ENCODE measurements at regions not wholly inside any gene's neighbourhood (a gene's known extent, or its start where the extent isn't known, plus 50 kb on each side); places are given as distances from the start of the nearest gene placed in this dataset.

DNA sequence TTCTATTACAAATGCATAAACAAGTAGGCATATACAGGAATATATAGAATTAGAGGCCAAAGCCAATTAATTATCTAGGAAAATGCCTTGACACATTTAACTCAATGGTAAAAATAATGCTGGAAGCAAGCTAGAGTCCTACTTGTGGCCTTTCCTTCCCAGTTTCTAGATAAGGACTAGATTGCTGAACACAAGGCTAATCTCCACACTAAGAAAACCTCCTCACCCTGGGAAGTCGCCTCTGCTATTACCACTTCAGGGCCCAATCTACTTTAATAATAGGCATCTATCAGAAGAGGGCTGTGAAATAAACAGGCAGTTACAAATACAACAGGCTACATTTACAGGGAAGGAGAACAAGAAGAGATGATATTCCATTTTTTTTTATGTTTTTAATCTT lies 80.5 kb upstream of the PRICKLE2 start:
- no peak for DNase-seq

DNA sequence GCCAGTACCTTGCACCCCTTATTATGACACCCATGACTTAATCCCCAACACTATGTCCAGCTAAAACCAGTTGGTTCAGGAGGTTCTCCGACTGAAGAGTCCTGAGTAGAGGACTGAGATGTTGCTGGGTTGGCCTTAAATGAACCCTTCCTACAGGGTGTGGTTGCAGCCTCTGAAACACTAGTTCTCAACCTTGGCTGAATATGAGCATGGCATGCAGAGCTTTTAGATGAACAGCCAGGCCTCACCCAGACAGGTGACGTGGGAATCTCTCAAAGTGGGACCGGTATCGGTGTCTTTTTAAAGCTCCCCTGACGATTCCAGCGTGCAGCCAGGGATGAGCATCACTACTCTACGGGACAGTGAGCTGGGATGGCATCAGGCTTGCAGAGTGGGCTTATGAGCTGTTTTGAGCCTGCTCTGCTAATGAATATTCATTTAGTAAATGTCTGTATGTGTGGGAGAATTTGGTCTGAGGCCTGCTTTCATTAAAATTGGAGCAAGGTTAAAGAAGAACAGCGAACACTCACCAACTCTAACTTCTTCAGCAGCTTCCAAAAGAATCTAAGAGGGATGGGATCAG lies 79.7 kb upstream of the PRICKLE2 start:
- no peak for DNase-seq

DNA sequence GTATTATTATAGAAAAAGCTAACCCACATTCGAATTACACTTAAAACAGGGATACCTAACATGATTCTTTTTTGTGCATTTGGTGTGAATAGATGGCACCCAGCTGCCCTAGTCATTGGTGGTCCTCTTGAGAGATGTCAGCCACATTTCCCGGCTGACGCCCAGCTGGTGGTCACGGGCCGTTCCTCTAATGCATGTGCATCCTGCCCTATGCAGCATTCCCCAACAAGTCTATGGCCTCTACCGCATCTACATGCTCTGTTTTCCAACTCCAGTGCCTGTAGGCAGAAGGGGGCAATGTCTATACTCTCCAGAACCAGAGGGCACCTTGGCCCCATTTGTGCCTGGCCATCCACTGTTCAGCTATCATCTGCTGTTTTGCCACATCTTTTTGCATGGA lies 78.6 kb upstream of the PRICKLE2 start:
- no peak for DNase-seq

DNA sequence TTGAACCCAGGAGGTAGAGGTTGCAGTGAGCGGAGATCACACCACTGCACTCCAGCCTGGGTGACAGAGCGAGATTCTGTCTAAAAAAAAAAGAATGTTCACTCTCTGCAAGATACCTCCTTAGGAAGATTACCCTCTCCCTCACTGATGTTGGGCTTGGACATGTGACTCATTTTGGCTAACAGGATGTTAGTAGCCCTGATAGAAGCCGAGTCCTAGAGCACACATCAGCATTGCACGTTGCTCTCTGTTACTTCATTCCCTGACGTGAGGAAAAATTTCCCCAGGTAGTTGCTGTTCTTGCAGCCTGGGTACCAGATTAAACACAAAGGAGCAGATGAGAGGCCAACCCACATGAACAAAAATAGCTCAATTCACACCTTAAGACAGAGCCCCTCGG lies 78.1 kb upstream of the PRICKLE2 start:
- no peak for DNase-seq

DNA sequence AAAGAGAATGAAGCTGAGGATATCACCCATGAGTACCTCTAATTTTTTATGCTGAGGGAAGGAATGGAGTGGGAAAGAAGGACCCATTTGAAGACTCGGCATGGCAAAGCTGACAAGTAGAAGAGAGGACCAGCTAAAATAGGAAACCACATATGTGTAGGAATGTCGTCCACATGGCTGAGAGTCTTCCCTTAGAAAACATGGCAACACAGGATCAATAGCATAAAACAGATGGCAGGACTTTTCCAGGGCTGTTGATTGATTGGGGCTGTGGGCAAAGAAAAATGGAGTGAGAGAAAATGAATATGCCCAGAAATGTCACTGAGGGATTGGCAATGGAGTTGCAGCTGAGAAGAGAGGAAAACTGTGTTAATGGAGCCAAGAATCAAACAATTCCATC lies 76.2 kb upstream of the PRICKLE2 start:
- DNase-seq = no peak

DNA sequence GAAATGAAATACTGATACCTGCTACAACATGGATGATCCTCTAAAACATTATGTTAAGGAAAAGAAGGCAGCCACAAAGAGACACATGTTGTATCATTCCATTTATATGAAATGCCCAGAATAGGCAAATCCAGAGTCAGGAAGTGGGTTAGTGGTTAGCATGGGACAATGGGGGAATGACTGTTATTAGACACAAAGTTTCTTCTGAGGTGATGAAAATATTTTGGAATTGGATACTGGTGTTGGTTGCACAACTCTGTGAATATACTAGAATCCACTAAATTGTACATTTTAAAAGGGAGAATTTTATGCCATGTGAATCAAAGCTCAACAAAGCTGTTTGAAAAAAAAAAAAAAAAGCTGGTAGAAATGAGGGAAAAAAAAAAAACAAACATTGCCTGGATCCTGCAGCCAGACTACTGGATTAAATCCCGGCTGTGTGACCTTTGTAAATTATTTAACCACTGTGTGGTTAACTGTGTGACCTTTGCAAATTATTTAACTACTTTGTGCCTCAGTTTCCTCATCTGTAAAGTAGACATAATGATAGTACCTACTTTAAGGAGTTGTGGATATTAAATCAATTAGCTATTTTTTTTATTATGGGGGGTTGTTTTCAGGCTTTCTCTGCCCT lies 75.6 kb upstream of the PRICKLE2 start:
- DNase-seq = no peak

DNA sequence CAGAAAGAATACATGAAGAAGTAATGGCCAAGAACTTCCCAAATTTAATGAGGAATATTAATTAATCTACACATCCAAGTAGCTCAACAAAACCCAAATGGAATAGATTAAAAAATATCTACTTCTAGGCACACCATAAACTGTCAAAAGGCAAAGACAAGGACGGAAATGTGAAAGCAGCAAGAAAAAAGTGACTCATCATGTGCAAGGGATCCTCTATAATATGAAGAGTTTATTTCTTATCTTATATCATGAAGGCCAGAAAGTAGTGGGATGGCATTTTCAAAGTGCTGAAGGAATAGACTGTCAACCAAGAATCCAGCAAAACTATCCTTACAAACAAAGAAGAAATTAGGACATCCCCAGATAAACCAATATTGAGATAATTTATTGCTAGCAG lies 73.9 kb upstream of the PRICKLE2 start:
- no peak for DNase-seq

DNA sequence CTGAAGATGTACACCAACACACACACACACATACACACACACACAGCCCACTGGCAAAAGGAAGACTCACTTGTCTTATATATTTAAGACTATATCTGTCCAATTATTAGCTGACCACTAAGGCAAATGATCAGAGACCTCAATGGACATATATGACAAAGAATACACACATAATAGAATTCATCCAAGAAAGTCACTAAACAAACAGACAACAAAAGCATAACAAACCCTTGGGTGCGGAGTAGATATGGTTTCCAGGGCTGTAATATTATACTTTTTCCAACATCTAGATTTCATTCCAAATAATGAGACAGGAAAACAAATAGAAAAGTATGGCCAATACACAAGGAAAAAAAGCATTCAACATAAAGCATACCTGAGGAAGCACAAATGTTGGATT lies 72.3 kb upstream of the PRICKLE2 start:
- DNase-seq = no peak

DNA sequence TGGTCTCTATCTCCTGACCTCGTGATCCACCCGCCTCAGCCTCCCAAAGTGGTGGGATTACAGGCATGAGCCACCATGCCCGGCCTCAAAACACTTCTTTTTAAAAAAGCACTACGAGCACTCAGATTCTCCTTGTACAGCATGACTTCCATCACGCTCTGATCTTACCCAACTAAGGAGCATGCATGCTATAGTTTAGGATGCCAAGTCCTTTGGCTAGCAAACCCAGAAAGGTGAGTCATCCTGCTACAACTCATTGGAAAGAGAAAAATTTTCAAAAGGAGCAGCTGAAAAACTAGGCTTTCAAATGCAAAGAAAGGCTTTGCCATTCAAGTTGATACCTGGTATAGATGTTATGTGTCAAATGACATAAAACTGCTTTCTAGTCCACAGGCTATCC lies 70.3 kb upstream of the PRICKLE2 start:
- DNase-seq = no peak

DNA sequence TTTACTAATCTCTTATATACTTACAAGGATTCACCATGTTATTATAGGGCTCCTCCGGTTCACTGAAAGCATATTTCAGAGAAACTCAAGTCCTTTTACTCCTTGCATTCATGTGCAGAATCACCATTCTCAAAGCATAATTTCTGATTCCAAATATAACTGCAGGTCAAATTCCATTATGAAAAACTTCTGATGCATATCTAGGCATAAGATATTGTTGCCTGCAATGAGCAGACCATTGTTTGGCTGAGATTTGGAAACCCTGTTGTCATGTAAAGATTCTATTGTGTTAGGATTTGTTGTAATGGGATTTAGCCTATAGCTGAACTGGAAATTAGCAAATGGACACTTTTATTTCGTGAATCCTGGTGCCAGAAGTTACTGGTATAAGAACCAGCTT lies 69.5 kb upstream of the PRICKLE2 start:
- no peak for DNase-seq

DNA sequence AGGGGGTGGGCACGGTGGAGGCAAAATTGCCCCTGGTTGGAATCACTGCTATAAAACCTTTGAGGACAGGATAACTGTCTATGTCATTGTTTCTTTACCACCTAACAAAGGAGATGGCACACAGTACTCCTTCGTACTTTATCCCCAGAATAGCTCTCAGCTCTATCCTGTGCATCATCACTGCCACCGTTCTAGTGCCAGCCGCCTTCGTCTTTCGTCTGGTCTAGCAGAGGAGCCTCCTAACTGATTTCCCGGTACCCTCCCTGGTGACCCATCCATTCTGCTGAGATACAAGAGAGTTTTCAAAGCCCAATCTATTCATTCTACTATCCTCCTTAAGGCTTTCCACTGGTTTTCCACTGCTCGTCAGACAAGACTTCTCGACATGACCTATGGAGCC lies 67.9 kb upstream of the PRICKLE2 start:
- DNase-seq = no peak

DNA sequence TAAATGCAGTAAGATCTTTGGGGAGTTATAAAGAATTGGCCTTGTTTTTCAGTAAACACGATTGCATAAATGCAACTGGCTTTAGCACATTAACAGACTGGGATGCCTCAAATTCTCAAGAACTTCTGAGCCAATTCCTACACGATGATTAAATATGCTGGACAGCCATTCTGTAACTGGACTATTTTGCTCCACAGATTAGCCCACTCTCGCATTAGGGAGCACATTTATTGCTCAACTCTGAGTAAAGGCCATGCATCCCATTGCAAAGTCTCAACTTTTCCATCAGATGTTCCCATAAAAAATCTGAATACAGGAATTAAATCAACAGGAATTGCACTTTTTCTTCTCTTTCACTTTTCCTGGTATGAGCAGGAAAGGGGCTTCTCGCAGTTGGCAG lies 66.7 kb upstream of the PRICKLE2 start:
- DNase-seq = no peak

DNA sequence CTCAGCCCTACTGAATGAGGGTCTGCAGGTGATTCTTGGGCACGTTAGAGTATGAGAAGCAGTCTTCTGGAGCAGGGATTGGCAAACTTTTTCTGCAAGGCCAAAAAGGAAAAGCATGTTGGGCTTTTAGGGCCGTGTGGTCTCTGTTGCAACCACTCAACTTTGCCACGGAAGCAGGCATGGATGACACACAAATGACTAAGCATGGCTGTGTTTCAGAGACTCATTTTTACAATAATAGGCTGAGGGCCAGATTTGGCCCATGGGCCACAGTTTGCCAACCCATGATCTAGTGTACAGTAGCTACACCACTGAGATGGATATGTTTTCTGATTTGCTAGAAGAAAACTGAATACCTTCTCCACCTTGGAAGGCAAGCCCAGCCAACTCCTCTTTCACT lies 66.1 kb upstream of the PRICKLE2 start:
- no peak for DNase-seq

DNA sequence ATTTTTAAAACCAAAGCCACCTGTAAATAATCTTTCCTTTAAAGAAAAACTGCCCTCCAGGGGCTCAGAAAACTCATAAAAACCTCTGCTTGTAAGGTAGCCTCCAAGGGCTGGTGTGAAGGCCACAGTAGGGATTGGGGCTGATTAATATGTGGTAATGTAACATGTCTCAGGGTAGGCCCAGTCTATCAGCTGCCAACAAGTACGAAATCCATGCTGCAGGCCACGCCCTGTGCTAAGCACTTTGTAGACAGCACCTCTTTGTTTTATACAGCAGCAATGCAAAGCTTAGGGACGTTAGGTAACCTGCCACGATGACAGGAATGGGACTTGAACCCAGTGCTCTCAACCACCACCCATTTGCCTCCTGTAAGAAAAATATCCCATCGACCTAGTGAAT lies 65.6 kb upstream of the PRICKLE2 start:
- no peak for DNase-seq

DNA sequence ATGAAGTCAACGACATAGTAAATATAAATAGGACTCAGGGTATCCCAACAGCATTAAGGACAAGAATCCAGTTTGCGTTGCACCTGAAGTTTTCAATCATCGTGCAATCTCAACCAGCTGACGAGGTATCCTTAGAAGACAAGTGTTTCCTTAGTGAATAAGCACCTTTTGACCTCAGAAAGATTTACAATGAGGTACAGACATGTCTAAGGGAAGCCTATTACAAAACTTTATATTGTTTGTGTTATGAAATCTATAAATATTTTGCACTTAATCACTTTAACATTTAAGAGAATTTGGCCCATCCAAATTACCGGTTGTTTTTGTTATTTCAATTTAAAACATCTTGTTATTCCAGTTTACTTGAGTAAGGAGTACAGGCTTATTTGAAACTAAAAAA lies 64.9 kb upstream of the PRICKLE2 start:
- DNase-seq = no peak

DNA sequence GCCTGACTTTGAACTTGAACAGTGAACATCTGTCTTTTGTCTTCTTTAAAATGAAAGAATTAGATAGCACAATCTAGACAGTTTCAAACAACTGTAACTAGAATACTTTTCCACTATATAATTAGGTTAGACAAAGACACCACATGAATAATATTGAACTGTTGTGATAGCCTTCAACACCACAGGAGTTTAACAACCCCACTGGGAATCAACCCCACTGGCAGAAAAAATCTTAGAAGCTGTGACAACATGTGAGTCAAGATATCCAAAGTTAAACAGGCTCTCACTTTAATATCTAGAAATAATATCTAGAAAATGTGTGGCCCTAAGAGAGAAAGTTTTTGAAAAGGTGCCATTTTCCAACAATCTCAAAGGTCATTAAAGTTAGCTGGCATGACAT lies 64.4 kb upstream of the PRICKLE2 start:
- DNase-seq = no peak

DNA sequence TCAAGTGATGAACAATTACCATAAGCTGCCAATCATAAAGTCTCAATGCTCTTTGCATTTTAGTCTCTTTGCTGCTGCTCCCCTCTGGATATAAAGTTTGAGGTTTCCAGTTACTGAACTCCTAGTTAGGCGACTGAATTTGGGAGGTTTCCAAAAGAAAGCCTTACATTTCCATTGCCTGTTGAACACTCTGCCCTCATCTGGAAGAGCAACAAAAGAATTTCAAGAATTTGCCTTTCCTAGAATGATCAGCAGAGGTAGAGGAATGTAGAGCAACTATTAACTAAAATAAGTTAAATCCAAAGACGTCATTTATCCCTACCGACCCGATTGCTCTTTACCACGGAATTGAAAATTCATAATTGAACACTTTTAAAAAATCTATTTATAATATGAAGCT lies 53.4 kb upstream of the PRICKLE2 start:
- no peak for DNase-seq

DNA sequence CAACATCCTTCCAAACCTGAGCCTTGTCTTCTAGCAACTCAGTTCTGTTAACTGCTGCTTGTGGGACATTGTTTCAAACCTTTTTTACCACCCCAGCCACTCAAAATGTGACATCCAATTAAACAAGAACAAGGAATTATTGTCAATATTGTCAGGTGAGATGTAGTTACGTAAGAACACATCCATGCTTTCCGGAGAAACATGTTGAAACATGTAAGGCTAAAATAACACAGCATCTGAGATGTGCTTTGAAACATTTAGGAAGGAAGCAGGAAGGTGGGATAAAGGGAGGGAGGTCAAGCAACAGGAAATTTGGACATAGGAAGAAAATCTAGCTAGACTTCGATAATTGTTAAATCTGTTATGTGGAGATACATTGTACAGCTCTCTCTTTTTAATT lies 50.9 kb upstream of the PRICKLE2 start:
- DNase-seq = no peak
